Cardiac muscle cell (in vitro differentiated cells and primary cell): ENCODE measurements at regions not wholly inside any gene's neighbourhood (a gene's known extent, or its start where the extent isn't known, plus 50 kb on each side); places are given as distances from the start of the nearest gene placed in this dataset.

Experiments used
- DNase-seq, 2 donors: peaks; one replicate each; pipeline versions ENCODE4 v3.0.0 to v3.0.0-alpha.2; 2010 to 2017; ENCODE audit warnings: low read depth in 1 of 2, low spot score in 1 of 2
- H3K27ac ChIP-seq: fragments of 200-600 bp; sonication (generic); 2 replicates; pipeline ENCODE4 v1.5.1; 2016
- H3K27me3 ChIP-seq: fragments of 200-600 bp; sonication (generic); 2 replicates; pipeline ENCODE4 v1.6.0; 2016; ENCODE audit warnings: control low read depth
- H3K36me3 ChIP-seq: fragments of 200-600 bp; sonication (generic); 2 replicates; pipeline ENCODE4 v1.5.1; 2016; ENCODE audit warnings: control low read depth
- H3K4me1 ChIP-seq: fragments of 200-600 bp; sonication (generic); 2 replicates; pipeline ENCODE4 v1.8.1; 2017; ENCODE audit warnings: low read depth, mild to moderate bottlenecking, mixed run types
- H3K4me3 ChIP-seq: fragments of 200-600 bp; sonication (generic); 2 replicates; pipeline ENCODE4 v1.5.1; 2016; ENCODE audit warnings: mild to moderate bottlenecking
- H3K9me3 ChIP-seq: fragments of 200-600 bp; sonication (generic); 2 replicates; pipeline ENCODE4 v1.5.1; 2017; ENCODE audit warnings: low read depth, mild to moderate bottlenecking, control low read depth
- CTCF ChIP-seq: IDR thresholded peaks from 2 replicates; pipeline ENCODE4 v1.5.1; 2012; ENCODE audit warnings: low read depth, mild to moderate bottlenecking, low read length

GRCh38 chr7:18317941-18318340, 177.6 kb upstream of the HDAC9 start:
- H3K4me1 ChIP-seq = peaks cover 12% of the 10 kb centered on the region
- no peak overlapping the region for H3K27ac ChIP-seq
- no peaks in the 10 kb centered on the region for H3K9me3 ChIP-seq
- TF ChIP-seq CTCF = no peak
- no peaks in the 10 kb centered on the region for H3K27me3 ChIP-seq
- peak in 1 of 2 donors; percentile 2 for DNase-seq
- H3K36me3 ChIP-seq = no peaks in the 10 kb centered on the region
- no peak overlapping the region for H3K4me3 ChIP-seq

- Histone ChIP-seq H3K36me3 (no peaks in the 10 kb centered on the region), H3K27me3 (no peaks in the 10 kb centered on the region), H3K9me3 (no peaks in the 10 kb centered on the region), H3K27ac (no peak overlapping the region), H3K4me1 (peaks cover 12% of the 10 kb centered on the region), H3K4me3 (no peak overlapping the region)
- no peak for TF ChIP-seq CTCF
- DNase-seq = no peak
These were observed 175.1 kb upstream of the HDAC9 start for GRCh38 chr7:18320422-18320821.

DNA sequence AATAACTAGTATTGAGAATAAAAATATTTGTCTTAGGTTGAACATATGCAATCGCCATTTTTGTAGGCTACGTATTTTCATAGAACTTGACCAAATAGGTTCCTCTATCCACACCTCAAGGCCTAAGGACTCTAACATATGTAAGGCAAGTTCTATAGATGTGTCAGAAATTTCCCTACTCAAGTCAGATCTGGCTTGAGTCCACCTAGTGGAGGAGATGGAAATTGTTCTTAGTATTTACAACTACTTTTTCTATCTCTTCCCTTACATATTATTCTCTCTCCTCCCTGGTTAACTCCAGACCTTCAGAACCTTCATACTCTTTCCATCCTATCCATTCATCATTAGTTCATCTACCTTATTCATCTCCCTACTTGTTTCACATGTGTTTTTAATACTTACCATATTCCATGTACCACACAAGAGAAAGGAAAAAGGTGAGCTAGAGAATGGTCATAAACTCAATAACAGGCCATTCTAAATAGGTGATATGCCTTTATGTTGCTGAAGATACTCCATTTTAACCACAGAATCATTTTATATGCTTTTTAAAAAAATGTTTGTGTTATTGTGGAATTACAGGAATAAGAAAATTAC, 174.5 kb upstream of the HDAC9 start:
- H3K4me3 ChIP-seq = no peak overlapping the region
- H3K4me1 ChIP-seq = peaks cover 8% of the 10 kb centered on the region
- no peak overlapping the region for H3K27ac ChIP-seq
- peak; percentile 54 to 73 for DNase-seq
- no peaks in the 10 kb centered on the region for H3K36me3 ChIP-seq
- no peaks in the 10 kb centered on the region for H3K9me3 ChIP-seq
- TF ChIP-seq CTCF = peak; percentile 66
- no peaks in the 10 kb centered on the region for H3K27me3 ChIP-seq

DNA sequence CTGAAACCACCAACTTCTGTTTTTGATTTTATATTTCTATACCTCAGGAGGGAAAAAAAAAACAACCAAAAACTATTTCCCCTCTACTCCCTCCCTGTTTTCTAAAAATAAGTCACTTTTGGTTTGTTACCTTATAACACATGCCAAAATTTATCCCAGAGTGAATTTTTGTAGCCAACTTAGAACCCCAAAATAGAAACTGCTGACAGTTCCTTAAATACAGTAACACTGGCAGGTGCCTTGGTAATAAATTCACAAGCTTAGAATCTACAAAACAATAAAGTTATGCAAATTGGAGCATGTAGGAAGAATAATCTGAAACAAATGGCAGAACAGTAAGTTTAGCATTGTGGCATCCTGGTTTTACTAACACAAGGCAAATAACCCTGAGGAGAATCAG, 165.0 kb upstream of the HDAC9 start:
- peaks cover 11% of the 10 kb centered on the region for H3K4me1 ChIP-seq
- no peak overlapping the region for H3K27ac ChIP-seq
- H3K4me3 ChIP-seq = no peak overlapping the region
- H3K9me3 ChIP-seq = no peaks in the 10 kb centered on the region
- H3K27me3 ChIP-seq = no peaks in the 10 kb centered on the region
- no peak for TF ChIP-seq CTCF
- no peaks in the 10 kb centered on the region for H3K36me3 ChIP-seq
- DNase-seq = no peak

- no peak for DNase-seq
- Histone ChIP-seq H3K4me1 (no peaks in the 10 kb centered on the region), H3K27me3 (no peaks in the 10 kb centered on the region), H3K27ac (no peak overlapping the region), H3K4me3 (no peak overlapping the region), H3K36me3 (no peaks in the 10 kb centered on the region), H3K9me3 (no peaks in the 10 kb centered on the region)
- no peak for TF ChIP-seq CTCF
These were observed 158.9 kb upstream of the HDAC9 start for GRCh38 chr7:18336626-18337025.
